ENCODE measurements at regions not wholly inside any gene's neighbourhood (a gene's known extent, or its start where the extent isn't known, plus 50 kb on each side); places are given as distances from the start of the nearest gene placed in this dataset.

DNA sequence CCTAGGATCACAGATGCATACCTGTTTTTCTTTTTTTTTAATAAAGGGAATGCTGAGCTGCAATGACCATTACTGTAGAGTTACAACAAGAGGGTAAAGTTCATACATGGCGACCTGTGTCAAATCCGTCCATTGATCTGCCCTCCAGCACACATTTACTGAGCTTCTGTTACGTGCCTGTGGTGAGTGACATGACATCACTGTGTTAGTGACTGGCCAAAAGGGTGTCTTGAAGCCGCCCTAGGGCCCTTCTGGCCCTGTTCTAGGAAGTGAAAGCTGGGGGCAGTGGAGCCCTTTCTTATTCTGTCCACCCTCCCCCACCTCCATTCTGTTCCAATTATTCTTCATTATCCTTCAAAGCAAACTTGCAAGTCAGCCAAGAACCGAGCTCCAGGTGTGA is 66.3 kb downstream of the ZIC5 start:
- Histone ChIP-seq H3K9me3 (ENCODE audit: control insufficient read depth, low read depth, low read length) (no peaks in the 10 kb centered on the region), H4K20me1 (ENCODE audit: control insufficient read depth, extremely low read depth, insufficient read depth, low read length) (no peaks in the 10 kb centered on the region), H3K27ac (ENCODE audit: control insufficient read depth, insufficient read depth, low read length) (no peak overlapping the region), H3K9me1 (ENCODE audit: control insufficient read depth, extremely low read depth, insufficient read depth, low read length) (no peaks in the 10 kb centered on the region), H3K36me3 (ENCODE audit: control insufficient read depth in 2 of 2, extremely low read depth in 1 of 2, insufficient read depth in 2 of 2, low read length in 2 of 2) (no peaks in the 10 kb centered on the region), H3K27me3 (ENCODE audit: control insufficient read depth, extremely low read depth, insufficient read depth, low read length) (peaks cover 2% of the 10 kb centered on the region), H3K4me1 (ENCODE audit: control insufficient read depth, extremely low read depth, insufficient read depth, low read length) (no peaks in the 10 kb centered on the region), H3K4me3 (ENCODE audit: control insufficient read depth in 2 of 3, extremely low read depth in 1 of 3, insufficient read depth in 2 of 3, low read depth in 1 of 3, low read length in 3 of 3) (no peak overlapping the region), H2AFZ (ENCODE audit: control insufficient read depth, low read length) (no peak overlapping the region), H3K9ac (ENCODE audit: control insufficient read depth, extremely low read depth, insufficient read depth, low read length) (no peak overlapping the region), H3K79me2 (ENCODE audit: control insufficient read depth, insufficient read depth, low read length) (no peaks in the 10 kb centered on the region), H3K4me2 (ENCODE audit: control insufficient read depth, extremely low read depth, insufficient read depth, low read depth, low read length) (no peak overlapping the region)
- dilution Hi-C loops (cut with MboI; ENCODE audit: extremely low pct_ligation_motif_present, low sequenced_read_pairs): no loop called here
- no peak for TF ChIP-seq EZH2 (IDR thresholded peaks at IDR 0.05; ENCODE audit: low read length)
- TF ChIP-seq, protein P1, sequence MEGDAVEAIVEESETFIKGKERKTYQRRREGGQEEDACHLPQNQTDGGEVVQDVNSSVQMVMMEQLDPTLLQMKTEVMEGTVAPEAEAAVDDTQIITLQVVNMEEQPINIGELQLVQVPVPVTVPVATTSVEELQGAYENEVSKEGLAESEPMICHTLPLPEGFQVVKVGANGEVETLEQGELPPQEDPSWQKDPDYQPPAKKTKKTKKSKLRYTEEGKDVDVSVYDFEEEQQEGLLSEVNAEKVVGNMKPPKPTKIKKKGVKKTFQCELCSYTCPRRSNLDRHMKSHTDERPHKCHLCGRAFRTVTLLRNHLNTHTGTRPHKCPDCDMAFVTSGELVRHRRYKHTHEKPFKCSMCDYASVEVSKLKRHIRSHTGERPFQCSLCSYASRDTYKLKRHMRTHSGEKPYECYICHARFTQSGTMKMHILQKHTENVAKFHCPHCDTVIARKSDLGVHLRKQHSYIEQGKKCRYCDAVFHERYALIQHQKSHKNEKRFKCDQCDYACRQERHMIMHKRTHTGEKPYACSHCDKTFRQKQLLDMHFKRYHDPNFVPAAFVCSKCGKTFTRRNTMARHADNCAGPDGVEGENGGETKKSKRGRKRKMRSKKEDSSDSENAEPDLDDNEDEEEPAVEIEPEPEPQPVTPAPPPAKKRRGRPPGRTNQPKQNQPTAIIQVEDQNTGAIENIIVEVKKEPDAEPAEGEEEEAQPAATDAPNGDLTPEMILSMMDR (optimal IDR thresholded peaks at IDR 0.05 in 1 of 3, IDR thresholded peaks at IDR 0.05 in 1 of 3, conservative IDR thresholded peaks at IDR 0.05 in 1 of 3; ENCODE audit: extremely low read depth in 1 of 3, insufficient read depth in 2 of 3, low read length in 3 of 3): no peak
- no peak for DNase-seq (ENCODE audit: low read depth, low spot score)
- no peak for FAIRE-seq

GRCh38 chr13:99903140-99903539 is 68.4 kb downstream of the ZIC5 start:
- no peaks in the 10 kb centered on the region for H3K9me3 ChIP-seq (ENCODE audit: control insufficient read depth, low read depth, low read length)
- H3K79me2 ChIP-seq (ENCODE audit: control insufficient read depth, insufficient read depth, low read length): no peaks in the 10 kb centered on the region
- H3K9me1 ChIP-seq (ENCODE audit: control insufficient read depth, extremely low read depth, insufficient read depth, low read length): no peaks in the 10 kb centered on the region
- no peak overlapping the region for H3K4me2 ChIP-seq (ENCODE audit: control insufficient read depth, extremely low read depth, insufficient read depth, low read depth, low read length)
- H3K4me3 ChIP-seq (ENCODE audit: control insufficient read depth in 2 of 3, extremely low read depth in 1 of 3, insufficient read depth in 2 of 3, low read depth in 1 of 3, low read length in 3 of 3): no peak overlapping the region
- TF ChIP-seq, protein P1 (optimal IDR thresholded peaks at IDR 0.05 in 1 of 3, IDR thresholded peaks at IDR 0.05 in 1 of 3, conservative IDR thresholded peaks at IDR 0.05 in 1 of 3; ENCODE audit: extremely low read depth in 1 of 3, insufficient read depth in 2 of 3, low read length in 3 of 3): no peak
- no peak for TF ChIP-seq EZH2 (IDR thresholded peaks at IDR 0.05; ENCODE audit: low read length)
- no peak overlapping the region for H3K27ac ChIP-seq (ENCODE audit: control insufficient read depth, insufficient read depth, low read length)
- no peak for FAIRE-seq
- dilution Hi-C loops (cut with MboI; ENCODE audit: extremely low pct_ligation_motif_present, low sequenced_read_pairs): no loop called here
- no peaks in the 10 kb centered on the region for H3K4me1 ChIP-seq (ENCODE audit: control insufficient read depth, extremely low read depth, insufficient read depth, low read length)
- H3K27me3 ChIP-seq (ENCODE audit: control insufficient read depth, extremely low read depth, insufficient read depth, low read length): peaks cover 4% of the 10 kb centered on the region
- H2AFZ ChIP-seq (ENCODE audit: control insufficient read depth, low read length): no peak overlapping the region
- no peak for DNase-seq (ENCODE audit: low read depth, low spot score)
- no peaks in the 10 kb centered on the region for H4K20me1 ChIP-seq (ENCODE audit: control insufficient read depth, extremely low read depth, insufficient read depth, low read length)
- no peaks in the 10 kb centered on the region for H3K36me3 ChIP-seq (ENCODE audit: control insufficient read depth in 2 of 2, extremely low read depth in 1 of 2, insufficient read depth in 2 of 2, low read length in 2 of 2)
- no peak overlapping the region for H3K9ac ChIP-seq (ENCODE audit: control insufficient read depth, extremely low read depth, insufficient read depth, low read length)
